Heart left ventricle (tissue), 16 donors: ENCODE measurements at regions not wholly inside any gene's neighbourhood (a gene's known extent, or its start where the extent isn't known, plus 50 kb on each side); places are given as distances from the start of the nearest gene placed in this dataset.

Source experiments
- ATAC-seq, 4 donors: fragments of 200-7000 bp; cut with Tn5 transposase; one replicate each; pipeline ENCODE4 v1.9.1; 2020 to 2022; ENCODE audit warnings: moderate library complexity in 4 of 4, mild to moderate bottlenecking in 3 of 4, moderate number of reproducible peaks in 1 of 4
- DNase-seq, 5 donors: peaks; one replicate each; pipeline ENCODE4 v3.0.0-alpha.2; 2020
- H3K27ac ChIP-seq, 12 donors: fragments of 200-600 bp; sonication (generic) in 4 of 12; one replicate each; pipeline versions ENCODE4 v1.5.0 to v1.8.0; 2016 to 2022; ENCODE audit warnings: mild to moderate bottlenecking in 2 of 12
- H3K27me3 ChIP-seq, 9 donors: fragments of 200-600 bp; sonication (generic) in 2 of 9; one replicate each; pipeline versions ENCODE4 v1.5.1 to v1.8.0; 2016 to 2022; ENCODE audit warnings: mild to moderate bottlenecking in 3 of 9
- H3K36me3 ChIP-seq, 9 donors: fragments of 200-600 bp; sonication (generic) in 2 of 9; one replicate each; pipeline versions ENCODE4 v1.5.0 to v1.8.0; 2018 to 2022; ENCODE audit warnings: mild to moderate bottlenecking in 2 of 9
- H3K4me1 ChIP-seq, 12 donors: fragments of 200-600 bp; sonication (generic) in 4 of 12; one replicate each; pipeline versions ENCODE4 v1.5.0 to v1.8.0; 2016 to 2022; ENCODE audit warnings: mild to moderate bottlenecking in 3 of 12
- H3K4me3 ChIP-seq, 12 donors: fragments of 200-600 bp; sonication (generic) in 4 of 12; one replicate each; pipeline versions ENCODE4 v1.5.0 to v1.8.0; 2017 to 2022; ENCODE audit warnings: mild to moderate bottlenecking in 9 of 12, moderate library complexity in 4 of 12
- H3K9me3 ChIP-seq, 12 donors: fragments of 200-600 bp; sonication (generic) in 4 of 12; one replicate each; pipeline versions ENCODE4 v1.5.0 to v1.8.0; 2016 to 2022; ENCODE audit warnings: mild to moderate bottlenecking in 1 of 12
- CTCF ChIP-seq, 12 donors: fragments of 200-600 bp; sonication (generic) in 4 of 12; IDR thresholded peaks; one replicate each; pipeline versions ENCODE4 v1.5.0 to v1.8.0; 2018 to 2022; ENCODE audit warnings: antibody characterized with exemption in 12 of 12, mild to moderate bottlenecking in 5 of 12
- POLR2A ChIP-seq, 2 donors: fragments of 450-650 bp; IDR thresholded peaks; one replicate each; pipeline ENCODE4 v1.6.1; 2017; ENCODE audit warnings: antibody characterized with exemption in 2 of 2, mild to moderate bottlenecking in 2 of 2, moderate library complexity in 2 of 2
- WGBS, 4 donors: extraction: QIAGEN DNeasy Blood & Tissue Kit in 2 of 4; methylation state at CpG; one replicate each; pipeline versions ENCODE4 v1.1.5 to v1.1.7; 2013 to 2018; 5-methylcytosine and 5-hydroxymethylcytosine counted together
- intact Hi-C, 10 donors: fragments of 100-400 bp; cut with DNase I; formaldehyde crosslinking; loops; one replicate each; pipeline versions ENCODE4 v1.11.1 to v1.14.2; 2022
- donor health status: ischemic (EF 13 %, LVEDD 7.1; RV severe dilation, severe dysfunction).
- donor health status: healthy with polysubstance abuse.
- donor health status: DM: no; HTN: yes; CAD: no.
- donor health status: DM: no; HTN: no; CAD: no.
- donor health status: ischemic (EF 25% LVEDD 6.9; RV normal size, moderate dysfunction).
- donor health status: ischemic (EF 25% LVEDD 5.7; RV mildly dilated, moderate dysfunction).
- donor health status: healthy.
- donor health status: DM: yes; HTN: yes; CAD: no.
- donor health status: ischemic (EF 35%, LVEDD 5.7; RV mildly dilated, moderate dysfunction).
- donor health status: nonischemic (EF 11% LVEDD 7.7; RV severe dilation, severe dysfunction).
- donor health status: DM: yes; HTN: yes; CAD: no.
- donor health status: PGD.
- donor health status: ischemic (EF 29% LVEDD 5.4; RV normal size, mild dysfunction).
- donor health status: nonischemic (EF 23%, LVEDD 6.1; RV moderate dilation, normal function).

- DNase-seq = no peak
- intact Hi-C loops = no loop called here
- no peak for TF ChIP-seq POLR2A (IDR thresholded peaks at IDR 0.05)
- TF ChIP-seq CTCF (IDR thresholded peaks at IDR 0.05) = no peak
- Histone ChIP-seq H3K27ac (no peak overlapping the region), H3K9me3 (no peaks in the 10 kb centered on the region), H3K4me1 (no peaks in the 10 kb centered on the region), H3K4me3 (no peak overlapping the region), H3K27me3 (no peaks in the 10 kb centered on the region), H3K36me3 (no peaks in the 10 kb centered on the region)
- no peak for ATAC-seq
- 66 to 69% (median 67%) methylated on average over 6 of the region's 6 CpGs for WGBS, 4 donors
Observed at GRCh38 chr11:106594751-106595351, 423.4 kb downstream of the GUCY1A2 start.

GRCh38 chr11:106601684-106602297, 416.5 kb downstream of the GUCY1A2 start:
- intact Hi-C loops = no loop called here
- no peak for ATAC-seq

GRCh38 chr11:106608677-106609076, 409.6 kb downstream of the GUCY1A2 start:
- H3K9me3 ChIP-seq = no peaks in the 10 kb centered on the region
- H3K27ac ChIP-seq = no peak overlapping the region
- no peaks in the 10 kb centered on the region for H3K27me3 ChIP-seq
- H3K4me1 ChIP-seq = no peaks in the 10 kb centered on the region
- no peak for TF ChIP-seq POLR2A (IDR thresholded peaks at IDR 0.05)
- TF ChIP-seq CTCF (IDR thresholded peaks at IDR 0.05) = no peak
- ATAC-seq (no peak), DNase-seq (no peak)
- H3K4me3 ChIP-seq = no peak overlapping the region
- intact Hi-C loops = no loop called here
- no peaks in the 10 kb centered on the region for H3K36me3 ChIP-seq
- WGBS, 4 donors = 85 to 91% (median 86%) methylated on average over 3 of the region's 3 CpGs

More at GRCh38 chr11:106601684-106602297, 416.5 kb downstream of the GUCY1A2 start:
- no peak for TF ChIP-seq CTCF (IDR thresholded peaks at IDR 0.05)
- no peak for TF ChIP-seq POLR2A (IDR thresholded peaks at IDR 0.05)
- Histone ChIP-seq H3K27me3 (no peaks in the 10 kb centered on the region), H3K4me3 (no peak overlapping the region), H3K4me1 (no peaks in the 10 kb centered on the region), H3K9me3 (no peaks in the 10 kb centered on the region), H3K36me3 (no peaks in the 10 kb centered on the region), H3K27ac (no peak overlapping the region)
- 83 to 87% (median 84%) methylated on average over 3 of the region's 3 CpGs for WGBS, 4 donors
- no peak for DNase-seq

- Histone ChIP-seq H3K27ac (no peak overlapping the region), H3K4me1 (no peaks in the 10 kb centered on the region), H3K4me3 (no peak overlapping the region), H3K9me3 (no peaks in the 10 kb centered on the region), H3K27me3 (no peaks in the 10 kb centered on the region), H3K36me3 (no peaks in the 10 kb centered on the region)
- TF ChIP-seq POLR2A (IDR thresholded peaks at IDR 0.05) (no peak), CTCF (IDR thresholded peaks at IDR 0.05) (no peak)
- intact Hi-C loops = no loop called here
- DNase-seq (no peak), ATAC-seq (no peak)
- 73 to 76% (median 74%) methylated on average over 3 of the region's 3 CpGs for WGBS, 4 donors
Observed at GRCh38 chr11:106614262-106614661, 404.0 kb downstream of the GUCY1A2 start.
